Fibroblast of lung (primary cell): ENCODE measurements at regions not wholly inside any gene's neighbourhood (a gene's known extent, or its start where the extent isn't known, plus 50 kb on each side); places are given as distances from the start of the nearest gene placed in this dataset.
"Not testable (repeated sequence)": the region's sequence is repeated elsewhere in the genome, so short reads cannot be mapped to it uniquely, and the experiment has no call there.

Experiments used
- EZH2 ChIP-seq: IDR thresholded peaks from 2 replicates; pipeline ENCODE4 v1.5.1; 2012; ENCODE audit warnings: low read length, control low read depth, mild to moderate bottlenecking; ENCODE audit errors: missing control alignments
- TF ChIP-seq, protein P1 (sequence below), 2 donors: IDR thresholded peaks in 1 of 2; conservative IDR thresholded peaks in 1 of 2; 1 replicate in 1 of 2; 2 replicates in 1 of 2; pipeline ENCODE4 v1.5.1; 2011 to 2012; ENCODE audit warnings: low read length in 2 of 2, control low read depth in 1 of 2, inconsistent platforms in 1 of 2, low read depth in 1 of 2, mild to moderate bottlenecking in 1 of 2

DNA sequence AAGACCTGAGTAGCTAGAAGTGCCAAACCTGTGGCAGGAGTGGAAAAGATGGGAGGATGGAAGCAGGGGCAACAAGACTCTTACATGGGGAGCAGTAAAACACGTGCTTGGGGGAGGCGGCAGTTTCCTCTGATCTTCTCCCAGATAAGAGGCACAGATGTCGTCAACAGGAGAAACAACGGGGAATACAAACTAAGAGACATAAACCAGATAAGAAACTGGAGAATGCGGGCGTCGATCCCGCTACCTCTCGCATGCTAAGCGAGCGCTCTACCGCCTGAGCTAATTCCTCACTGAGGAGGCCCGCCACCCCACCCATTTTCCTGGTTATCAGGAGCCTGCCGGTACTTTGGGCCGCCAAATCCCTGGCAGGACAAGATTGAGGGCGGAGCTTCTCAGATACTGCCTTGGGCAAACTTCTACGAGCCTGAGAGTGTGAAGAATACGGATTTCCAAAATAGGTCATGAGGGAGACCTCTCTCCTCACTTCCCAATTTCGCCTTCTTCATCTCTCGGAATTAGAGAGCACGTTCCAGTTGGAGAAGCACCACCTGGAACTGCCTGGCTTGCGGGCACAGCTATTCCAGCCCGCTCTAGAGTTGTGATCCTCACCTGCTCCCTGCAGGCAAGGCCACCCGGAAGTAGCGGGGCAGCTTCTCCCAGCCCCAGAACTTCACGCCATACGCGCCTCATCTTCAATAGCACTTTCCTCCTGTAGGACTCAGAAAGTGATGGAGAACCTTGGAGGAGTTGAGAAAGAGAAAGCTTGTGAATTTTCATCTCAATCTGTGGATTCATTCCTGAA lies 496.0 kb downstream of the PRIM2 start:
- TF ChIP-seq, protein P1, sequence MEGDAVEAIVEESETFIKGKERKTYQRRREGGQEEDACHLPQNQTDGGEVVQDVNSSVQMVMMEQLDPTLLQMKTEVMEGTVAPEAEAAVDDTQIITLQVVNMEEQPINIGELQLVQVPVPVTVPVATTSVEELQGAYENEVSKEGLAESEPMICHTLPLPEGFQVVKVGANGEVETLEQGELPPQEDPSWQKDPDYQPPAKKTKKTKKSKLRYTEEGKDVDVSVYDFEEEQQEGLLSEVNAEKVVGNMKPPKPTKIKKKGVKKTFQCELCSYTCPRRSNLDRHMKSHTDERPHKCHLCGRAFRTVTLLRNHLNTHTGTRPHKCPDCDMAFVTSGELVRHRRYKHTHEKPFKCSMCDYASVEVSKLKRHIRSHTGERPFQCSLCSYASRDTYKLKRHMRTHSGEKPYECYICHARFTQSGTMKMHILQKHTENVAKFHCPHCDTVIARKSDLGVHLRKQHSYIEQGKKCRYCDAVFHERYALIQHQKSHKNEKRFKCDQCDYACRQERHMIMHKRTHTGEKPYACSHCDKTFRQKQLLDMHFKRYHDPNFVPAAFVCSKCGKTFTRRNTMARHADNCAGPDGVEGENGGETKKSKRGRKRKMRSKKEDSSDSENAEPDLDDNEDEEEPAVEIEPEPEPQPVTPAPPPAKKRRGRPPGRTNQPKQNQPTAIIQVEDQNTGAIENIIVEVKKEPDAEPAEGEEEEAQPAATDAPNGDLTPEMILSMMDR (conservative IDR thresholded peaks at IDR 0.05 in 1 of 2, IDR thresholded peaks at IDR 0.05 in 1 of 2; ENCODE audit: low read depth in 1 of 2, low read length in 2 of 2), result not testable (repeated sequence)
- TF ChIP-seq EZH2, result not testable (repeated sequence)
